HG03442 (cell line): ENCODE measurements at regions not wholly inside any gene's neighbourhood (a gene's known extent, or its start where the extent isn't known, plus 50 kb on each side); places are given as distances from the start of the nearest gene placed in this dataset.
A peak's percentile ranks its signal among the peaks of the same experiment; 100 is the strongest.

ENCODE experiments used
- ATAC-seq: cut with Tn5 transposase; IDR thresholded peaks from one replicate; pipeline ENCODE4 v1.9.1; 2021; ENCODE audit warnings: mild to moderate bottlenecking, moderate library complexity; ENCODE audit not compliant: unreplicated experiment

DNA sequence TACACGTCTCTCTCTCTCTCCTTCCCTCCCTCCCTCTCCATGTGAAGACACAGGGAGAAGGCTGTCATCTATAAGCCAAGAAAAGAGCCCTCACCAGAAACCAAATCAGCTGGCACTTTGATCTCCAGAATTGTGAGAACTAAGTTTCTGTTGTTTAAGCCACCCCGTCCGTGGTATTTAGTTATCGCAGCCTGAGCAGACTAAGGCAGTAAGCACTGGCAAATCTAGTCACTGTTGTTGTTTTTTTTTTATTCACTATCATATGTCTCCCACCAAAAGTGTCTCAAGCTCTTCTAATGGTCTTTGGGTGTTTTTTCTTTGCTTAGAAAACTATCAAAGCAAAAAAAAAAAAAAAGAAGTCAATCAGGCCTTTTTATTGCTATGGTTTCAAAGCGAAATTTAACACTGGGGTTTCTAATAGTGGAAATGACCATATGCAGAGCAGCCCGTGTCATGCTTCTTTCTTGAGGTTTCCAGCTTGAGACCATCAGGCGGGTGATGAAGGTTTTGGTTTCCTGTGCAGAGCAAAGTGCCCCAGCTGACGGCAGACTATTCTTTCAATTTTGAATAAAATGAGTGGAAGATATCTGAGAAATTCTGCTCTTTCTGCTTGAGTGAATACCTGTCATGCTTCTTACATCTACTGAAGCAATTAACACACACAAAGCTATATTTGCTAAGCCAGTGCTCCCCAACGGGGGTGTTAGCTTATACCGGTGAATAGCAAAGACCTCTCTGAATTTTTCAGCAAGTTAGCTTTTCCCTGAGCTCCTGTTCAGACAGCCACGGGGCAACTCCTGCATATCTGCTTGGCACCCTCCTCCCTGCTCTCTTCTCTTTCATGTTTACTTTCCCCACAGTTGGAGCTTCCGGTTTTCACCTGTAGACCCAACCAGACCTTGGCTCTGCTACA lies 394.1 kb upstream of the ATP5MC3 start:
- peak; percentile 98 for ATAC-seq

- no peak for ATAC-seq
These were observed 392.6 kb upstream of the ATP5MC3 start for GRCh38 chr2:175574069-175574468.

GRCh38 chr2:175571078-175571653 lies 389.7 kb upstream of the ATP5MC3 start:
- ATAC-seq = no peak

- no peak for ATAC-seq
These were observed 386.7 kb upstream of the ATP5MC3 start for GRCh38 chr2:175568109-175568730.

GRCh38 chr2:175567435-175568061 lies 386.0 kb upstream of the ATP5MC3 start:
- no peak for ATAC-seq

GRCh38 chr2:175560521-175561169 lies 379.1 kb upstream of the ATP5MC3 start:
- no peak for ATAC-seq

DNA sequence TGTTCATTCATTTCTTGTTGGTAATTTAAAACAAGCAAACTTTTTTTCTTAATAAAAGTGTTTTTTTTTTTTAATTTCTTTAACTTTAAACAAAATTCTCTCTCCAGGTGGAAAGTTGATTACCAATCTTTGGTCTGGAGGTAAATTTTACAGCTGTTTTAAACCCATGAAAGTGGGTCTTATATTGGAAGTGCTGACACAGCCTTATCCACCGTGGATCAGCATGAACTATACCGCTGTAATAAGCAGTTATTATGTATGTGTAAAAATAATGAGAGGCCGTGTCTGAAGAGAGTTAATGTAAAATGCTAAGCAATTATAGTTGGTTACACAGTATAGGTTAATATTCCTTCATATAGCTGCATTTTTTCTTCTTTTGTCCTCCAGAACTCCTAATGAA lies 378.1 kb upstream of the ATP5MC3 start:
- no peak for ATAC-seq

- no peak for ATAC-seq
These were observed 376.4 kb upstream of the ATP5MC3 start for GRCh38 chr2:175557810-175558377.

GRCh38 chr2:175553910-175554309 lies 372.4 kb upstream of the ATP5MC3 start:
- ATAC-seq = no peak

- no peak for ATAC-seq
These were observed 371.4 kb upstream of the ATP5MC3 start for GRCh38 chr2:175552902-175553301.

- ATAC-seq = no peak
These were observed 358.9 kb upstream of the ATP5MC3 start for GRCh38 chr2:175540421-175540820.

DNA sequence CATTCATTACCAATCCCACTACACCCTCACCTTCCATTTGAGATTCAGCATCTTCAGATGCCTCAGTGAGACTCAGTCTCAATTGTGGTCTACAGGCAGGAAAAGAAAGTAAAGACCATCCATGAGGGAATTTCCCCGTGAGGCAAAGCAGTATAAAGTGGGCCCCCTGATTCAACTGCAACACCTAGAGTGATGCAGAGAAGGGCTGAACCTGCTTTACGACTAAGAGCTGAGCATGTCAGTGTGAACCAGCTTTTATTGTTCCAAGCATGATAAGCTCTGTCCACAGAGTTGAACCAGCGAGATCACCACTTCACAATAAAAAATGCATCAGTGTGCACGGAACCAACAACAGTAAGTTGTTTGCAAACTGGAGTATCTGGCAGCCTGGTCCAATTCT lies 357.6 kb upstream of the ATP5MC3 start:
- ATAC-seq = no peak

DNA sequence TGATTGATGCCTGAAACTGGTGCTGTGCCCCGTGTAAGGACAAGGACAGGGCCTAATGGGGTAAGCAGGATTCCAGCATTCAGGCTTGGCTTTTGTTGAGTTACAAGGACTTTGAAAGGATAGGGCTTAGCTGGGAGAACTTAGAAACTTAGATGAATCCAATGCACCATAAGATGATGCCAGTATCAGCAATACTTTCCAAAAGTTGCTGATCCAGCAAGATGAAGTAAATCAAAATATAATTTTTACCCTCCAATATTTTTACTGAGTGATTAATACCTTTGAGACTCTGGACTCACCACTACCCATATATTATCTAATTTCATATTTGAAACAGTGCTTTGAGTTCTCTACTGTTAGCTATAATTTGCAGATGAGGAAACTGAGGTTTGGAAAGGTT lies 354.5 kb upstream of the ATP5MC3 start:
- no peak for ATAC-seq

DNA sequence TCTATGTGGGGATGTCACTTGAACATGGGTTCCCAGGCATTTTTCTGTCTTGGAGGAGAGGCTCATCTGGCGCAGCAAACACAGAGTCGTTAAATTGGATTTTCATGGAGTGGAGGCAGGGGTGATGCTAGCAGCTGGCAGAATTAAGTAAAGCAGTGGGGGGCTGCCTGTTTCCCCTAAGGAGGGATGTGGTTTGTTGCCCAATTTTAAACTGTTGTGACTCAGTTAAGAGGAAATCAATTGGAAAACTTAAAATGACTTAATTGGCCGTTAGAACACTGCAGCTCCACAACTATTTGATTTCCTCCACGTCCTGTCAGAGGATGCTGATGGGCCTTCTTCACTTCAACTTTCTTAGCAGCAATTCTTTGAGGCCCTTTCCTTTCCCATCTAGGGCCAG lies 354.1 kb upstream of the ATP5MC3 start:
- no peak for ATAC-seq

- no peak for ATAC-seq
These were observed 344.5 kb upstream of the ATP5MC3 start for GRCh38 chr2:175525975-175526374.

- ATAC-seq = no peak
These were observed 341.5 kb upstream of the ATP5MC3 start for GRCh38 chr2:175523001-175523400.

GRCh38 chr2:175518206-175518605 lies 336.7 kb upstream of the ATP5MC3 start:
- ATAC-seq = no peak

DNA sequence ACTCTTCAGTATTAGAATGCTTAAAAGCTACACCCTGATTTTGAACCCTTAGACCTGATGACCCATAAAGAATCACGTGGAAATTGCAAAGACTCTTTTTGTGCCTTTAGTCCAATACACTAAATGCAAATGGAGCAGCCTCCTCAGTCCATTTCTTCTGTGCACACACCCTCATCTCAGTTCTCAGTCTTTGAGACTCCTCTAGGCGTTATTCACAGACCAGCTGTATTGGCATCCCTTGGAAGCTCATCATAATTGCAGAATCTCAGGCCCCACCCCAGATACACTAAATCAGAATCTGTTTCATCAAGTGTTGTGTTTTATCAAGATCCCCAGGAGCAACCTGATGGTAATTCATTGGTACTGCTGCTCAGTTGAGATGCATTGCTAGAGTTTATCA lies 335.0 kb upstream of the ATP5MC3 start:
- no peak for ATAC-seq

- ATAC-seq = no peak
These were observed 318.7 kb upstream of the ATP5MC3 start for GRCh38 chr2:175500255-175500654.

DNA sequence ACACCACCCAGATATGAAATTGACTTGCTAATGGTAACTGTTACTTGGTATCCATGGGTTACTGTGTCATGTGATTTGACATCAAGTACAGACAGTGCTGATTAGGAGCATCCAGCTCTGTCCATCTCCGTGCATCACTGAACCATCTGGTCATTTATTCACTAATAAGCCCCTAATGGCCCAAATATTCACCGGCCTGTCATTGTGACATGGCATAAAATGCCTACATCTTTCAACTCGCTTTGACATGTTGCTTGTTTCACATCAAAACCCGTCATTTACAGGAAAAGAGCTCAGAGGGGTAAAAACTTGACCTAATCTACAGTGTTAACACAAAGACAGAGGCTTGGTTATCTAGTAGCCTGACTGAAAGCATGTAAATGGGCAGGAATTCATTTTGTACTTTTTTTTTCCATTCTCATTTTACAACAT lies 308.9 kb upstream of the ATP5MC3 start:
- no peak for ATAC-seq
